AG10803 (cell line): ENCODE measurements at regions not wholly inside any gene's neighbourhood (a gene's known extent, or its start where the extent isn't known, plus 50 kb on each side); places are given as distances from the start of the nearest gene placed in this dataset.

Experiments used
- DNase-seq: peaks from one replicate; pipeline ENCODE4 v3.0.0; 2010; ENCODE audit warnings: low read depth
- H3K4me3 ChIP-seq: 2 replicates; pipeline ENCODE4 v1.5.1; 2011; ENCODE audit warnings: mild to moderate bottlenecking, low read length, control low read depth
- TF ChIP-seq, protein P1 (sequence below): conservative IDR thresholded peaks from 2 replicates; pipeline ENCODE4 v1.5.1; 2011; ENCODE audit warnings: mild to moderate bottlenecking, low read length, control low read depth, inconsistent platforms

- TF ChIP-seq, protein P1, sequence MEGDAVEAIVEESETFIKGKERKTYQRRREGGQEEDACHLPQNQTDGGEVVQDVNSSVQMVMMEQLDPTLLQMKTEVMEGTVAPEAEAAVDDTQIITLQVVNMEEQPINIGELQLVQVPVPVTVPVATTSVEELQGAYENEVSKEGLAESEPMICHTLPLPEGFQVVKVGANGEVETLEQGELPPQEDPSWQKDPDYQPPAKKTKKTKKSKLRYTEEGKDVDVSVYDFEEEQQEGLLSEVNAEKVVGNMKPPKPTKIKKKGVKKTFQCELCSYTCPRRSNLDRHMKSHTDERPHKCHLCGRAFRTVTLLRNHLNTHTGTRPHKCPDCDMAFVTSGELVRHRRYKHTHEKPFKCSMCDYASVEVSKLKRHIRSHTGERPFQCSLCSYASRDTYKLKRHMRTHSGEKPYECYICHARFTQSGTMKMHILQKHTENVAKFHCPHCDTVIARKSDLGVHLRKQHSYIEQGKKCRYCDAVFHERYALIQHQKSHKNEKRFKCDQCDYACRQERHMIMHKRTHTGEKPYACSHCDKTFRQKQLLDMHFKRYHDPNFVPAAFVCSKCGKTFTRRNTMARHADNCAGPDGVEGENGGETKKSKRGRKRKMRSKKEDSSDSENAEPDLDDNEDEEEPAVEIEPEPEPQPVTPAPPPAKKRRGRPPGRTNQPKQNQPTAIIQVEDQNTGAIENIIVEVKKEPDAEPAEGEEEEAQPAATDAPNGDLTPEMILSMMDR, result no peak
- no peak overlapping the region for H3K4me3 ChIP-seq
- no peak for DNase-seq
Measured at GRCh38 chr20:24787071-24787470, 162.0 kb upstream of the CST7 start.

GRCh38 chr20:24787621-24788020 lies 161.4 kb upstream of the CST7 start:
- no peak overlapping the region for H3K4me3 ChIP-seq

GRCh38 chr20:24789877-24790276 lies 159.2 kb upstream of the CST7 start:
- DNase-seq, result no peak
- TF ChIP-seq, protein P1, result no peak
- H3K4me3 ChIP-seq, result no peak overlapping the region

More at GRCh38 chr20:24787621-24788020, 161.4 kb upstream of the CST7 start:
- TF ChIP-seq, protein P1, result no peak
- DNase-seq, result no peak

DNA sequence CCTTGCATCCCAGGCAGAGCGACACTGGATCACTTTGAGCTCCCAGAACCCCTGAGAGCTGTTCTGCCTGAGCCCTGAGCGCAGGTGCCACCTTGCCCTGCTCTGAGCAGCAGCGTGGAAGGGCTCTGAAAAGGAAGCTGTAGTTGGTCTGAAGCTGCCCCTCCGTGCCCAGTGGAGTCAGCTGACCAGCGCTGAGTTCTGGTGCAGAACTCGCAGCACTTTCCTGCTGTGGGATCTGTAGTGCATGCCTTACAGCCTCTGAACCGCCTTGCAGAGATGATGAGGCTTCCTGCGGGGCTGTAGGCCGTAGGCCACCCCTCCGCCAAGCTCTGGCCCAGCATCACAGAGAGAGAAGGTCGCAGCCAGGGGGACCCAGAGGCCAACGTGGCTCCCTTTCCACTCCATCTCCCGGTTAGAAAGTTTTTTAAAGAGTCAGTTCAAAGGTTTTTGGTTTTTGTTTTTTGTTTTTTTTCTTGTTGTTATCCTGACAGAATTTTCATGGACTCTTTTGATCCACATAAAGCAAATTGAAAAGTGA lies 158.3 kb upstream of the CST7 start:
- no peak for DNase-seq
- H3K4me3 ChIP-seq, result no peak overlapping the region
- TF ChIP-seq, protein P1, result no peak

- H3K4me3 ChIP-seq, result no peak overlapping the region
- no peak for DNase-seq
- TF ChIP-seq, protein P1, result no peak
Measured at GRCh38 chr20:24791953-24792352, 157.1 kb upstream of the CST7 start.

GRCh38 chr20:24792641-24793495 lies 156.2 kb upstream of the CST7 start:
- no peak for DNase-seq
- no peak overlapping the region for H3K4me3 ChIP-seq
- TF ChIP-seq, protein P1, result no peak

- TF ChIP-seq, protein P1, result no peak
- no peak overlapping the region for H3K4me3 ChIP-seq
- peak; percentile 20 for DNase-seq
Measured at GRCh38 chr20:24795436-24795835, 153.6 kb upstream of the CST7 start.
